ENCODE measurements at regions not wholly inside any gene's neighbourhood (a gene's known extent, or its start where the extent isn't known, plus 50 kb on each side); places are given as distances from the start of the nearest gene placed in this dataset.

GRCh38 chr6:153962555-153962954 lies 76.5 kb upstream of the OPRM1 start:
- no peak for DNase-seq (ENCODE audit: low read depth in 2 of 2)
- no peaks in the 10 kb centered on the region for H3K4me1 ChIP-seq (ENCODE audit: control insufficient read depth, extremely low read depth, insufficient read depth, low read length)

GRCh38 chr6:153960741-153961140 lies 78.3 kb upstream of the OPRM1 start:
- Histone ChIP-seq H3K4me1 (ENCODE audit: control insufficient read depth, extremely low read depth, insufficient read depth, low read length) (no peaks in the 10 kb centered on the region), H3K9ac (ENCODE audit: insufficient read depth, low read length) (no peak overlapping the region), H3K36me3 (ENCODE audit: control insufficient read depth, insufficient read depth, low read length) (no peaks in the 10 kb centered on the region), H3K27me3 (ENCODE audit: control insufficient read depth, insufficient read depth, low read length) (no peaks in the 10 kb centered on the region), H3K4me2 (ENCODE audit: extremely low read depth, insufficient read depth, low read length) (no peak overlapping the region), H3K9me3 (ENCODE audit: control insufficient read depth, insufficient read depth, low read depth, low read length) (no peaks in the 10 kb centered on the region), H3K79me2 (ENCODE audit: control insufficient read depth, insufficient read depth, low read length) (no peaks in the 10 kb centered on the region), H3K27ac (ENCODE audit: insufficient read depth, low read length) (no peak overlapping the region), H4K20me1 (ENCODE audit: control insufficient read depth, extremely low read depth, insufficient read depth, low read length) (no peaks in the 10 kb centered on the region), H2AFZ (ENCODE audit: low read length) (no peak overlapping the region), H3K4me3 (replicated peaks in 1 of 4; ENCODE audit: control extremely low read depth in 1 of 4, insufficient read depth in 1 of 4, low read depth in 3 of 4, low read length in 4 of 4) (no peak overlapping the region)
- no peak for DNase-seq (ENCODE audit: low read depth in 2 of 2)
- TF ChIP-seq EZH2 (IDR thresholded peaks at IDR 0.05; ENCODE audit: low read length, missing control alignments) (no peak), CTCF (conservative IDR thresholded peaks at IDR 0.05 in 1 of 2, IDR thresholded peaks at IDR 0.05 in 1 of 2; ENCODE audit: low read depth in 1 of 2, low read length in 2 of 2) (no peak)

More at GRCh38 chr6:153962555-153962954, 76.5 kb upstream of the OPRM1 start:
- Histone ChIP-seq H3K4me2 (ENCODE audit: extremely low read depth, insufficient read depth, low read length) (no peak overlapping the region), H2AFZ (ENCODE audit: low read length) (no peak overlapping the region), H3K79me2 (ENCODE audit: control insufficient read depth, insufficient read depth, low read length) (no peaks in the 10 kb centered on the region), H3K27me3 (ENCODE audit: control insufficient read depth, insufficient read depth, low read length) (no peaks in the 10 kb centered on the region), H3K9me3 (ENCODE audit: control insufficient read depth, insufficient read depth, low read depth, low read length) (no peaks in the 10 kb centered on the region), H4K20me1 (ENCODE audit: control insufficient read depth, extremely low read depth, insufficient read depth, low read length) (no peaks in the 10 kb centered on the region), H3K36me3 (ENCODE audit: control insufficient read depth, insufficient read depth, low read length) (no peaks in the 10 kb centered on the region), H3K9ac (ENCODE audit: insufficient read depth, low read length) (no peak overlapping the region), H3K27ac (ENCODE audit: insufficient read depth, low read length) (no peak overlapping the region), H3K4me3 (replicated peaks in 1 of 4; ENCODE audit: control extremely low read depth in 1 of 4, insufficient read depth in 1 of 4, low read depth in 3 of 4, low read length in 4 of 4) (no peak overlapping the region)
- TF ChIP-seq EZH2 (IDR thresholded peaks at IDR 0.05; ENCODE audit: low read length, missing control alignments) (no peak), CTCF (conservative IDR thresholded peaks at IDR 0.05 in 1 of 2, IDR thresholded peaks at IDR 0.05 in 1 of 2; ENCODE audit: low read depth in 1 of 2, low read length in 2 of 2) (no peak)

GRCh38 chr6:153960281-153960680 lies 78.8 kb upstream of the OPRM1 start:
- no peaks in the 10 kb centered on the region for H3K9me3 ChIP-seq (ENCODE audit: control insufficient read depth, insufficient read depth, low read depth, low read length)
- no peaks in the 10 kb centered on the region for H4K20me1 ChIP-seq (ENCODE audit: control insufficient read depth, extremely low read depth, insufficient read depth, low read length)
- no peak overlapping the region for H2AFZ ChIP-seq (ENCODE audit: low read length)
- no peaks in the 10 kb centered on the region for H3K27me3 ChIP-seq (ENCODE audit: control insufficient read depth, insufficient read depth, low read length)
- H3K36me3 ChIP-seq (ENCODE audit: control insufficient read depth, insufficient read depth, low read length), result no peaks in the 10 kb centered on the region
- no peak overlapping the region for H3K4me3 ChIP-seq (replicated peaks in 1 of 4; ENCODE audit: control extremely low read depth in 1 of 4, insufficient read depth in 1 of 4, low read depth in 3 of 4, low read length in 4 of 4)
- no peaks in the 10 kb centered on the region for H3K4me1 ChIP-seq (ENCODE audit: control insufficient read depth, extremely low read depth, insufficient read depth, low read length)
- TF ChIP-seq EZH2 (IDR thresholded peaks at IDR 0.05; ENCODE audit: low read length, missing control alignments), result no peak
- TF ChIP-seq CTCF (conservative IDR thresholded peaks at IDR 0.05 in 1 of 2, IDR thresholded peaks at IDR 0.05 in 1 of 2; ENCODE audit: low read depth in 1 of 2, low read length in 2 of 2), result no peak
- no peak overlapping the region for H3K27ac ChIP-seq (ENCODE audit: insufficient read depth, low read length)
- no peak overlapping the region for H3K4me2 ChIP-seq (ENCODE audit: extremely low read depth, insufficient read depth, low read length)
- no peak overlapping the region for H3K9ac ChIP-seq (ENCODE audit: insufficient read depth, low read length)
- DNase-seq (ENCODE audit: low read depth in 2 of 2), result no peak
- H3K79me2 ChIP-seq (ENCODE audit: control insufficient read depth, insufficient read depth, low read length), result no peaks in the 10 kb centered on the region

Measured in fibroblast of lung (primary cell).